GM12891 (cell line): ENCODE measurements at regions not wholly inside any gene's neighbourhood (a gene's known extent, or its start where the extent isn't known, plus 50 kb on each side); places are given as distances from the start of the nearest gene placed in this dataset.

Experiments used
- PAX5 ChIP-seq: IDR thresholded peaks from 2 replicates; pipeline ENCODE4 v1.6.1; 2011; ENCODE audit warnings: low read length, moderate library complexity, mild to moderate bottlenecking; ENCODE audit not compliant: insufficient read depth, severe bottlenecking
- POLR2A ChIP-seq: IDR thresholded peaks from 2 replicates; pipeline ENCODE4 v1.6.1; 2011; ENCODE audit warnings: low read depth, low read length, control low read depth
- POLR2AphosphoS5 ChIP-seq: IDR thresholded peaks from 2 replicates; pipeline ENCODE4 v1.6.1; 2011; ENCODE audit warnings: low read depth, low read length, control low read depth
- POU2F2 ChIP-seq: IDR thresholded peaks from 2 replicates; pipeline ENCODE4 v1.6.1; 2011; ENCODE audit warnings: low read depth, mild to moderate bottlenecking, control low read depth, low read length, moderate library complexity
- TAF1 ChIP-seq: IDR thresholded peaks from 2 replicates; pipeline ENCODE4 v1.6.1; 2011; ENCODE audit warnings: low read depth, low read length, control low read depth

DNA sequence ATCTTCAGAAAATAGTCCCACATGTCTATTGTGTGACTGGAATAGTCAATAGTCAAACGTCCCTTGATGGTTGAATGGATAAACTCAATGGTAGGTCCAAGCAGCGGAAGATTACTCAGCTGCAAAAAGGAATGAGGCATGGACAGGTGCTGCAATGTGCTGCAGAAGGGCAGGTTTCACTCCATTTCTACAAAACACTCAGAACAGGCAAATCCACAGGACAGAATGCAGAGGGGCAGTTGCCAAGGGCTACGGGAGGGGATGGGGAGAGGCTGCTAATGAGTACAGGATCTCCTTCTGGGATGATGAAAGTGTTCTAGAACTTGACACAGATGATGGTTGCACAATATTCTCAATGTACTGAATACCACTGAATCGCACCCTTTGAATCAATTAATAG lies 151.0 kb downstream of the RBFOX3 start:
- TF ChIP-seq POLR2A: no peak
- no peak for TF ChIP-seq POLR2AphosphoS5
- no peak for TF ChIP-seq TAF1
- TF ChIP-seq PAX5: no peak
- no peak for TF ChIP-seq POU2F2
